ENCODE measurements at regions not wholly inside any gene's neighbourhood (a gene's known extent, or its start where the extent isn't known, plus 50 kb on each side); places are given as distances from the start of the nearest gene placed in this dataset.

- no peak for TF ChIP-seq CTCF (tag by site-specific recombination; IDR thresholded peaks at IDR 0.05)
- TF ChIP-seq ZNF350 (tag by site-specific recombination; IDR thresholded peaks at IDR 0.05), result no peak
- no peak for TF ChIP-seq ZBTB10 (tag by site-specific recombination; IDR thresholded peaks at IDR 0.05)
- TF ChIP-seq ZNF792 (tag by site-specific recombination; IDR thresholded peaks at IDR 0.05), result no peak
- TF ChIP-seq KLF16 (tag by site-specific recombination; IDR thresholded peaks at IDR 0.05), result no peak
- TF ChIP-seq YY1 (tag by site-specific recombination; IDR thresholded peaks at IDR 0.05), result no peak
- TF ChIP-seq ZNF513 (tag by site-specific recombination; IDR thresholded peaks at IDR 0.05), result no peak
- no peak for TF ChIP-seq ZBTB7A (tag by site-specific recombination; IDR thresholded peaks at IDR 0.05; ENCODE audit: low read depth)
- TF ChIP-seq ZSCAN30 (tag by site-specific recombination; IDR thresholded peaks at IDR 0.05), result no peak
- no peak for TF ChIP-seq ZSCAN18 (tag by site-specific recombination; IDR thresholded peaks at IDR 0.05)
- no peak for TF ChIP-seq TRIM28 (IDR thresholded peaks at IDR 0.05; ENCODE audit: borderline replicate concordance, low read length)
- no peak for TF ChIP-seq BCL11B (tag by site-specific recombination; IDR thresholded peaks at IDR 0.05; ENCODE audit: low read depth)
Measured at GRCh38 chr1:61005614-61006580, 76.5 kb upstream of the NFIA start.

All from HEK293 (cell line).